ENCODE measurements at regions not wholly inside any gene's neighbourhood (a gene's known extent, or its start where the extent isn't known, plus 50 kb on each side); places are given as distances from the start of the nearest gene placed in this dataset.
"Not testable (repeated sequence)": the region's sequence is repeated elsewhere in the genome, so short reads cannot be mapped to it uniquely, and the experiment has no call there.

GRCh38 chr20:53738945-53739798, 145.5 kb upstream of the ZNF217 start:
- DNase-seq = peak in 1 of 2 experiments; percentile 43

- peak; percentile 88 to 89 for DNase-seq
These were observed 144.7 kb upstream of the ZNF217 start for GRCh38 chr20:53738039-53738944.

GRCh38 chr20:53737396-53738038, 143.9 kb upstream of the ZNF217 start:
- no peak for DNase-seq

GRCh38 chr20:53736757-53737395, 143.2 kb upstream of the ZNF217 start:
- no peak for DNase-seq

GRCh38 chr20:53736122-53736756, 142.6 kb upstream of the ZNF217 start:
- no peak for DNase-seq

- no peak for DNase-seq
These were observed 142.0 kb upstream of the ZNF217 start for GRCh38 chr20:53735536-53736050.

GRCh38 chr20:53734006-53734688, 140.5 kb upstream of the ZNF217 start:
- DNase-seq = no peak

GRCh38 chr20:53731595-53731994, 138.0 kb upstream of the ZNF217 start:
- DNase-seq = no peak

GRCh38 chr20:53728359-53728758, 134.7 kb upstream of the ZNF217 start:
- DNase-seq = no peak

- not testable (repeated sequence) for DNase-seq
These were observed 133.6 kb upstream of the ZNF217 start for GRCh38 chr20:53727239-53727638.

- no peak for DNase-seq
These were observed 131.9 kb upstream of the ZNF217 start for GRCh38 chr20:53725575-53725970.

- DNase-seq = no peak
These were observed 130.0 kb upstream of the ZNF217 start for GRCh38 chr20:53723621-53724020.

- DNase-seq = no peak
These were observed 129.4 kb upstream of the ZNF217 start for GRCh38 chr20:53723045-53723444.

GRCh38 chr20:53722515-53723036, 128.9 kb upstream of the ZNF217 start:
- no peak for DNase-seq

GRCh38 chr20:53721445-53721963, 127.9 kb upstream of the ZNF217 start:
- DNase-seq = not testable (repeated sequence)

GRCh38 chr20:53719171-53719803, 125.6 kb upstream of the ZNF217 start:
- DNase-seq = not testable (repeated sequence)

- DNase-seq = no peak
These were observed 124.7 kb upstream of the ZNF217 start for GRCh38 chr20:53718142-53719021.

GRCh38 chr20:53716395-53716794, 122.8 kb upstream of the ZNF217 start:
- no peak for DNase-seq

- no peak for DNase-seq
These were observed 120.9 kb upstream of the ZNF217 start for GRCh38 chr20:53714524-53714923.

All from NCI-H187 (cell line).